Stimulated activated CD4-positive, alpha-beta T cell treated with anti-CD3 and anti-CD28 coated beads, Interleukin-1b, Interleukin-23, amount 100 ng/mL, for 24 hours (primary cell): ENCODE measurements at regions not wholly inside any gene's neighbourhood (a gene's known extent, or its start where the extent isn't known, plus 50 kb on each side); places are given as distances from the start of the nearest gene placed in this dataset.

Experiments
- DNase-seq, 4 experiments: peaks; one replicate each; pipeline ENCODE4 v3.0.0-alpha.2; 2020; ENCODE audit warnings: low read depth in 4 of 4, low spot score in 1 of 4

DNA sequence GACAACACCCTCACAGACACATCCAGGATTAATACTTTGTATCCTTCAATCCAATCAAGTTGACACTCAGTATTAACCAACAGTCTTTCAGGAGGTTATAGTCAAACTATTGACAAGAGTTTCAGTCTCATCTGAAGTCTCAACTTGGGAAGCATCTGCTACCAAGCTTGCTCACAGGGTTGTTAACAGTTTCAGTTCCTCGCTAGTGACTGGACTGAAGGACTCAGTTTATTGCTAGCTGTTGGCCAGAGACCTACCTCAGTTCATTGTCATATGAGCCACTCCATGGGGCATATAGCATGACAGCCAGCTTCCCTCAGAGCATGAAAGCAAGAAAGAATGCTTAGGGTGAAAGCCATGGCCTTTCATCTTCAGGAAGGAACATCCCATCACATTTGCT is 228.6 kb downstream of the EPHA4 start:
- no peak for DNase-seq

- DNase-seq = no peak
These were observed 226.6 kb downstream of the EPHA4 start for GRCh38 chr2:221345516-221345915.

DNA sequence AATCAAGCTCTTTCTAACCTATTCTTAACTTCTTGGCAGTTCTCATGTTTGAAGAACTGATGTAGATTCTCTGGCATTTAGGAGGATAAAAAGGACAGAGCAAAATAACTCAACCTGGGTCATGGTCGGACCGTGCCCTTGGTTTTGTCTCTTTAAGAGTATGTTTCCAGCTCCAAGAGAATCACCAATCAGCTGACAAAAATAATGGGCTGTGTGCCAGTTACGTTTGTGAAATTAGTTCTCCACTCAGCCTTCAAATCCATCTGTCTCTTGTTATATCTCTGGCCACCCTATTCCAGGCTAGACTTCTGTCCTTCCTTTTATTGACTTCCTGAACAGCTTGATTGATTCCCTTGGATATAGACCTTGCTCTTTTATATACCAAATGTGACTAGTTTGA is 225.7 kb downstream of the EPHA4 start:
- DNase-seq = no peak

- no peak for DNase-seq
These were observed 224.6 kb downstream of the EPHA4 start for GRCh38 chr2:221347471-221347870.

DNA sequence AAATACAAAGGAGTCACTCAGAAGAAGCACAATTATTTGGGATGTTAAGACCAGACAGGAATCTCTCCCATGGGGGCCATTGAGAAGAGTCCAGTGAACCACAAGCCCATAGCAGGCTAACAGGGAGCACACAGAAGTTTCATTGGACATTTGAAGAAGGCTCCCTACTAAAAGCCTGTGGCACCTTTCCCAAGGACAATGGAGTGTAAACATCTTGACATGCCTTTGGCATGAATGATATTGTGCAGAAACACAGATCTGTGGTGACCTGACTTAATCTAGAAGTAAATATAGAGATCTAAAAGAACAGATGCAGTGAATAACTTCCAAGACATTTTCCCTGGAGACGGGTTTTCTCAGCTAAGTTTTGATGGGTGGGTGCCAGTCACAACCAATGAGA is 221.5 kb downstream of the EPHA4 start:
- no peak for DNase-seq

DNA sequence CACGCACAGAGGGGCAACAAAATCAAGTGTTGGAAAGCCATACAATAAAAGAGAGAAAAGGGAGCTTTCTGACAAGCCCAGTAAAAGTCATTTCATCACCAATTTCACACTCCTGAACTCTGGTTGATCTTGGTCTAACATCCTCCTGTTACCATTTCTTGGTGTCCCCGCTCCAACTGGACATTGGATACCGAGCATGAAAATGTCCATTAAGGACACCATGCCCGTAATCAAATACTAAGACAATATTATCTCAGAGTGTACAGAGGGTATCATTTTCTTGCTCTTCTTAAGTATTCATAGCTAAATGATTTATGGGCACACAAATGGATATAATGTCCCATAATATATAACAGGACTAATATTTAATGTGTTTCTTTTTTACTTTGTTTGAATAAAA is 218.9 kb downstream of the EPHA4 start:
- DNase-seq = no peak

- no peak for DNase-seq
These were observed 211.8 kb downstream of the EPHA4 start for GRCh38 chr2:221360312-221360711.

GRCh38 chr2:221360742-221361141 is 211.4 kb downstream of the EPHA4 start:
- DNase-seq = no peak

- DNase-seq = no peak
These were observed 210.5 kb downstream of the EPHA4 start for GRCh38 chr2:221361633-221362032.

DNA sequence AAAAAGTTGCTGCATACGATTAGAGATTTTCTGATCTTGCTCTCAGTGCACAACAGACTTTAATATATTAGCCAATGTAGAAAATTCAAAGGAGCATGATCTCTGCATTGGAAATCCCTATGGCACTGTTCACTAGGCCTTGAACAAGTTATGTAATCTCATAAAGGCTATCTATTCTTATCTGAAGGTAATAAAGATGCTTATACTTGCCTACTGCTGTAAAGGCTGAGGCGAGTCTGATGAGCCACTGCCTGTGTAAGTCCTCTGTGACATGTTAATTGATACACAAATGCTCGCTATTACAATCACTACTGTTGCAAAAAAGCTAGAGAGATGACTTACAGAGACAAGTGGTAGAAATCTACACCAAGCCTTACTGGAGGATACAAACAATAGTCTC is 207.4 kb downstream of the EPHA4 start:
- no peak for DNase-seq
